HG02571 (cell line): ENCODE measurements at regions not wholly inside any gene's neighbourhood (a gene's known extent, or its start where the extent isn't known, plus 50 kb on each side); places are given as distances from the start of the nearest gene placed in this dataset.
"Not testable (repeated sequence)": the region's sequence is repeated elsewhere in the genome, so short reads cannot be mapped to it uniquely, and the experiment has no call there.

Source experiments
- ATAC-seq: cut with Tn5 transposase; IDR thresholded peaks from one replicate; pipeline ENCODE4 v1.9.1; 2021; ENCODE audit warnings: mild to moderate bottlenecking, moderate library complexity; ENCODE audit not compliant: unreplicated experiment

DNA sequence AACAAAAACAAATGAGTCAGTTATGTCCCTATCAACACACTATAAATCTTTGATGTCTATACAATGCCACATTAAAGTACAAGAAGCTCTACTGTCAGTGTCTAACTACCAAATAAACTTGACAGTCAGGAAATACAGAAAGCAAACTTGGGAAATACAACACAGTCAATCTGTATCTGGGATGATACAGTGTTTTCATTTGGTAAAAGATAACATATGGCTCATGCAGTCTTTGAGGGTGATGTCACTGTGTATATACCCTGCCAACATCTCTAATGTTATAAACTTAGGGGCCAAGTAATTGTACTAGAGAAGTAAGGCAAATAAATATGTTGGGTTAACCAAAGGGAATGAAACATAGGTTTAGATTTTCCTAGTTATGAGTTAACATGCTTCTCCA is 552.5 kb upstream of the ADAMTS5 start:
- no peak for ATAC-seq

DNA sequence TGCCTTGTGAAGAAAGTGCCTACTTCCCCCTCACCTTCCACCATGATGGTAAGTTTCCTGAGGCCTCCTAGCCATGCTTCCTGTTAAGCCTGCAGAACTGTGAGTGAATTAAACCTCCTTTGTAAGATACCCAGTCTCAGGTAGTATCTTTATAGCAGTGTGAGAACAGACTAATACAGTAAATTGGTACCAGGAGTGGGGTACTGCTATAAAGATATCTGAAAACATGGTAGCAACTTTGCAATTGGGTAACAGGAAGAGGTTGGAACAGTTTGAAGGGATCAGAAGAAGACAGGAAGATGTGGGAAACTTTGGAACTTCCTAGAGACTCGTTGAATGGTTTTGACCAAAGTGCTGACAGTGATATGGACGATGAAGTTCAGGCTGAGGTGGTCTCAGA is 550.3 kb upstream of the ADAMTS5 start:
- not testable (repeated sequence) for ATAC-seq

DNA sequence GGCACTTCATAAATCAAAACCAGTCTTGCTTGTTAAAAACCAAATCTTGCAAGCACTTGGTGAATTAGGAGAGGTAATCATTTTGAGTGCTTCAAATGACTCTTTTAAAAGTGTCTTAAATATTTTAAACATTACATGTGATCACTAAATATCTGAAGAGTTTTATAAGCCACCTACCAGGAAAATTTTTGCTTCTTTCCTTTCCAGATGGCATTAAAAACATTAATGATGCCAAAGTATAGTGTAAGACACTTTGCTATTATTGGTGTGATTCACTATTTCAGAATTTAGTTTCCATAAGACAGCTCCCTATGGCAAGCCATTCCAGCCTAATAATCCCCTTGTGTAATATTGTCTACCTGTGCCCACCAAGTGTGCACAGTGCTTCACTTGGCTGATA is 548.8 kb upstream of the ADAMTS5 start:
- no peak for ATAC-seq

DNA sequence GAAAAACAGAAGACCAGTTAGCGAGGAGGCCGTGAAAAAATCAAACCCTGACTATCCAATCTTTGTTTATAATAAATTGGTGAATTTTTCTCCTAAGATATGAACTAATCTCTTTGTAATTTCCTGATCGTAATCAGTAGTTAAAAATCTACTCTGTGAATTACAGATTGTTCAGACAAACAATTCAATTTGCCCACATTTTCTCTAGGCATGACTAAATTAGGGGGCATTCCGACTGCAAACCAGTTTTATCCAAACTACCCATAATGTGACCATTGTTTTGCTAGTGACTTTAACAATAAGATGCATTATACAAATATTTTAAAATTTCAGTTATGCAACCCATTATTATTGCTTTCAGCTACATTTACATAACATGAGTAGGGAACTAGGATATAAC is 546.9 kb upstream of the ADAMTS5 start:
- no peak for ATAC-seq

DNA sequence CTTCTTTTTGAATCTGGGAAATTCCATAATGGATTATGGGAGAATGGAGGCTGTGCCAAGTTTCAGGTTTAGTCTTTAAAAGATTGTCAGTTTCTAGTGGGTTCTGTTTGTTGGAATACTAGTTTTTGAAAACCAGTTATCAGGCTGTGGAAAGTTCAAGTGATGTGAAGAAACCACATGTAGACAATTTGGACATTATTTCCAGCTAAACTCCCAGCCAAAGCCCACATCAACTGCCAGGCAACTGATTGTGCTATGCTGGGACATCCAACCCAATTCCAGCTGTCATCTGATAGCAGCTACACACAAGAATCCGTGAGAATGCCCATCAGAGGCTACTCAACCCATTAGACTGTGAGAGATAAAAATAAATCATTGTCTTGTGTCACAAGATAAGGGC is 546.1 kb upstream of the ADAMTS5 start:
- no peak for ATAC-seq

DNA sequence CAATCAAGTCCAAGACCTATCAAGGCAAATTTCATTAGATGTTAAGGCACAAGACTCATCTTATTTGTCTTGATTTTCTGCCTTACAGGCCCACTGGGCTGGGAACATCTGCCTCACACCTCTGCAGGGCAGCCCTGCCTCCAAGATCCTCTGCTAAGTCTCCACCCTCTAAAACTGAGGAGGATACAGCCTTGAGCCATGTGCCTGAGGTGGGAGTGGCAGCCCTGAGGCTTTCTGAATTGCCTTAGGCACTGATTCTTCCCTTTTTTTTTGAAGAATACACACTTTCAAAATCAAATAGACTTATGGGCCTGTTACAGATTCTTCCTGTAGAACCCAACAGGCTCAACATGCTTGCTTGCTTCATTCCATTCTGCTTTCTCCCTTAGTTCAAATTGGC is 544.3 kb upstream of the ADAMTS5 start:
- no peak for ATAC-seq

DNA sequence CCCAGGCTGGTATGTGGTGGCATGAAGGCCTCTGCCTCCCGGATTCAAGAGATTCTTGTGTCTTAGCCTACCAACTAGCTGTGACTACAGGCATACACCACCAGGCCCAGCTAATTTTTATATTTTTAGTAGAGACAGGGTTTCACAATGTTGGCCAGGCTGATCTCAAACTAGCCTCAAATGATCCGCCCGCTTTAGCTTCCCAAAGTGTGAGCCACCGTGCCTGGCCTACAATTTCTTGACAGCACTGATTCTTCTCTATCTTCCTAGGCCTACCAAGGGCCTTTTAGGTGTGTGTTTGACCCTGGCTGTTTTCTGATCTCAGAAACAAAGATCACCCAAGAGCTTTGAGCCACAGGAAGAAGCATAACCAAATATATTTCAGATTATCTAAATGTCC is 540.8 kb upstream of the ADAMTS5 start:
- no peak for ATAC-seq

DNA sequence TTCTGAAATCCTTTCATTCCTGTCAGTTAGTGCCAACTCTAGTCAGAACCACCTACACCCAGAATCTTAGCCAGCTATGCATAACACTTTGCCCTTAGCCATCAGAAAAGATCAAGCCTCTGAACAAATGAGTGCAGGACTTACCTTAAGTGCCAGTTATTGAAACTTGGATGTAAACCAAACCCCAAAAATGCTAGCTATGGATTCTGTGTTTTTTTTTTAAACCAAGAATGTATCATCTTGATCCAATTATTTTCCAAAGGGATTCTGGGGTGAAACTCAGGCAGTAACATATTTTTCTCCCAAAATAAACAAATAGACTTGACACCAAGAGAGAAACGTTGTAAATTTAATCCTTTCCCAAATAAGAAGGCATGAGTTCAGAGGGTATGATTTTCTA is 538.6 kb upstream of the ADAMTS5 start:
- ATAC-seq, result no peak

DNA sequence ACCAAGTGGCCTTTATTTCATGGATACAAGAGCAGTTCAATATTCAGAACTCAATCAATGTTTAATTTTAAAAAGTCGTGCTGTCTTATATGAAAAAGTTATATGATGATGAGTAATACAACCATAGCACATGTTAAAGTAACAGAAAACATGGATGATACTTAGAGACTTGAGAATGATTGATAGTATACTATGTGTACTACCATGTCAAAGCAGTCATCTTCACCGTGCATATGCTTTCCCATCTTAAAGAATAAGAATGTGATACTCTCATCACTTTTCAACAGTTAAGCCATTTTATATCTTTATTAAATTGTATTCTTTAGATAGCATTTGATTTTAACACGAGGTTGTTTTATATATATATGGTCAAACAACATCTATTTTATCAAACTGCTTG is 535.9 kb upstream of the ADAMTS5 start:
- no peak for ATAC-seq

DNA sequence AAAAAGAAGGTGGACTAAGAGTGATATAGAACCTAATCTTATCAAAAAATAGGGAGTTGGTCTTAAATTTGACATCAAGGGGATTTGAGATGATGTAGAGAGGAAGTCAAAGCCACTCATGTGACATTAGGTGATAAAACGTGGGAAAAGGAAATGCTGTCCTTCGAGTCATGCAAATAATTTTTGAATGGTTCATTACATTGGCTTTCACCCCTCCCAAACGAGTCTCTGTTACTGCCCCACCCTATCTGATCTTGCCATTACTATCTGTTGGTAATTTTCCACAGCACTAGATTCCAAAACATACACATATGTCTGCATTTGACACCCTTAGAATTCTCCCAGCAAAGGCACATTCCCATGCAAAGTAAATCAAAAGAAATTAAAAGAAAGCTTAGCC is 531.1 kb upstream of the ADAMTS5 start:
- no peak for ATAC-seq

DNA sequence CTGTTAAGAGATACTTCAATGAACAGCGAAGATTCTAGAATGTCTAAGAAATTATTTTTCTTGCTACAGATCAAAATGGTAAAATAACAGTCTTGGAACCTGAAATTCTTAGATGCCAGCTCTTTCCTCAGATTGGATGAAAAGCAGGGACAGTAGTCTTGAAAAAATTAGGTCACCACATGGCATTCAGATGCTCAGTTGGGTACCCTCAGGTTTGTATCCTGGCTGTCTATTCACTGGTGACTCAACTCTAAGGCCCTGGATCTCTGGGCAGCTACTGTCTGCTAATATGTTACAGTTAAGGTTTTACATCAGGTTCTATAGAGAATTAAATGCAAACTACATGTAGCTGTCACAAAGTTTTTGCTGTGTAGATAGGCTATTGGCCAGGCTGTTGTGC is 528.9 kb upstream of the ADAMTS5 start:
- no peak for ATAC-seq

DNA sequence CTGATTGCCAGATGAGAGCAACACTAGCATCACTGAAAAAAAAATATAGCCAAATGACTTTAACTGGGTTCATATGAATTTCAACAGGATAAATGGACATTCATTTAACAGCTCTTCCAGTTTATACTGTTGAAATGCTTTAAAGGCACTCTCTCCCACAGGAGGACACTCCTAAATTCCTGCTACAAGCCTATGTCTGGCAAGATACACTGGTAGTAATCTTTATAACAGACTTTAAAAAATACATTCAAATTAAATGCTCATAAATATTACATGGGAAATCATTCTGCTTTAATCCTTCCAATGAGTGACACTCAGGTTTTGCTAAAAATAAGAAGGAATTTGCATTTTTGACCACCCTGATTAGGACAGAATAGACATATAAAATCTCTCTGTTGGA is 526.7 kb upstream of the ADAMTS5 start:
- ATAC-seq, result no peak

DNA sequence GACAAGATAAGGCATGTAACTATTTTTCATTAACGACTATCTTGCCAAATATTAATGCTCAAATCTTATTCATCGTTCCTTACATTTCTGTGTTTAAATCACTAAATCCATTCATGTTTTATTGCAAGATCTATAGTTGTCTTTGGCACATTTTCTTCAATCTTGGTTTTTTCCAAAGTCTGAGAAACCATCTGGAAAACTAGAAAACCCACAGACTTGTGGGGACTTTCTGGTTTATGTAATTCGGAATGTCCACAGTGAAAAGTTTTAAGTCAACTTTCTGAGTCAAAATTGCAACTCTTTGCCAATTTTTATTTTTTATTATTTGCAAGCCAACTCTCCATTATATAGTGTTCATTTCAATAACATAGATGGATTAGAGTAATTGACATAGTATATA is 520.8 kb upstream of the ADAMTS5 start:
- ATAC-seq, result no peak

DNA sequence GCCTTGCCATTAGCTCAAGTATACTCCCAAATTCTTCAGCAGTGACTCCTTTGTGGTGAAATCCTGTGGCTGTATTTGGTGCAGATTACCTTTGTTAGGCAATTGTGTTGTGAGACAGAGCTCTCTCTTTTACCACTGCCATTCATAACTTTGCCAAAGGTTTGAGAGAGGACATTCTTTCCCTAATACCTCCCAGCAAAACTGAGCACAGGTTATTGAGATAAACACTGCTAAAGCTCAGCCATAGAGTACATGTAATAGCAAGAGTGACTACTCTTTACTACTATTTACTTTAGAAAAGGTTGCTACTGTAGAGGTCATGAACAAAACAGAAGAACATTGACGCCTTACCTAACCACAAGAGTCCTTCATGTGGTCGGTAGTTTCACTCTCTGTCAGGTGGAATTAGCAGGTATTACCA is 514.0 kb upstream of the ADAMTS5 start:
- no peak for ATAC-seq

DNA sequence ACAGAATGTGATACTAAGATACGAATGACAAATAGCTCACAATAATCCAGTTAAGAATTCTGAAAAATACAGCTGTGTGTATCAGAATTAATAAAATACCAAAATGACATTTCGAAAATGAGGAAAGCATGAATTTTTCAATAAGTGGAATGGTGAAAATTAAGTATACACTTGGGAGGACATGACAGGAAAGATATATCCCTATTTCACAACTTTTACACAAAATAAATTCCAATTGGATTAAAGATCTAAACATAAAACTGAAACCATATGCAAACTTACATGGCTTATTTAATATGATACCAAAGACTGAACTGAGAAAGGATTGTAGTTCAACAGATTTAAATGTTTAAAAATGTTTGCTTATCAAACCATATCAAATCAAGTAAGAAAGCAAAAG is 510.4 kb upstream of the ADAMTS5 start:
- no peak for ATAC-seq

DNA sequence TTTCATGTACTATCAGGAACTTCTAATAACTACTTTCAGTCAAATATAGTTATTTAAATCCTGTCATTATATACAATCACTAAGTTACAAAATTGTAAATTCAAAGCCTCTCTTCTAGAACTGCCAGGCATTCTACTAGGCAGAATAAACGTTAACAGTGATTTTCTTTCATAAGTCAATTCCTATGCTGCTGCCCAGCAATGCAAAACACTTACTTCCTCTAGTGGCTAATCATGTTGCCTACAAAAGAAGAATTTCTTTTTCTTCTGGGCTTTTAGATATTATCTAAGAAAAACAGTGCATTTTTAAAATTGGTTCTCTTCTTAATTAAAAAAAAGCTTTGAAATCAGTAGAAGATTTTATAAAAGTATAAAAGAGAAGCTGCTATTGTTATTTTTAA is 509.8 kb upstream of the ADAMTS5 start:
- ATAC-seq, result no peak

DNA sequence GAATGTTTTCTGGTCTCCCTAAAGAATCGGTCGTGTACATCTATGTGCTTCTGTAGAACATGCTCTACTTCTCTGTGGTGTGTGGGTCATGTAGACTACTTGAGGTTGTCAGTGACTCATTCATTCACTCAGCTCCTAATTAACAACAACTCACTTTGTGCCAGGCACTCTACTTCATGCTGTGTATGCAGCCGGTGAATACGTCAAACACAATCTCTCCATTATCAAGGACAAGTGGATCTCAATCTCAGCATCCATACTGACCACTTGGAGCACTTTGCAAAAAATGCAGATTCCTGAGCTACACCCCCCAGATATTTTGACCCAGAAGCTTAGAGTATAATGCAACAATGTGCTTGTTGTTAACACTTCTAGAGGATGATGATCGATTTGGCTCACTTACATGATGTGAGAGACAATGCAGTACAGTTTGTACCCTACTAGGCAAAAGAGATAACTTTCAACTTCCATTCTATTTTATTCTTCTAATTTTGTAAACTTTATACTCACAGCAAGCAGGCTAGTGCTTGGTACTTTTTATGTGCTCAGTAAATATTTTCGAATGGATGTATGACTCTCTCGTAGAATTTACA is 508.6 kb upstream of the ADAMTS5 start:
- no peak for ATAC-seq

DNA sequence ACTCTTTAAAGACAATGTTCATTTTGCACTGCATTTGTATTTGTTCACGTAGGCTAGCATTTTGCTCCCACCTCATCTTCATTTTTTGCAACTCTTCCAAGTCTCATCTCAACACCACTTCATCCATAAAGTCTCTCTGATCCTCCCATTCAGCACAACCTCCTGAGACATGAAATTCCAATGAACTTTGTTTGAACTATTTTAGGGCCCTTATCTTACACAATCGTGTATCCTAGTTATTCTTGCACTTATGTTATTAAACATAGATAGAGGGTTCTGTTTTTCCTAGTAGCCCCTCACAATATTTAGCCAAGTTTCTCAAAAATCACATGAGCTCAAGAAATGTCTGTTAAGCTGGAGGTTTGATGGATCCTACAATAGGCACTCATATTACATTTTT is 500.5 kb upstream of the ADAMTS5 start:
- no peak for ATAC-seq

DNA sequence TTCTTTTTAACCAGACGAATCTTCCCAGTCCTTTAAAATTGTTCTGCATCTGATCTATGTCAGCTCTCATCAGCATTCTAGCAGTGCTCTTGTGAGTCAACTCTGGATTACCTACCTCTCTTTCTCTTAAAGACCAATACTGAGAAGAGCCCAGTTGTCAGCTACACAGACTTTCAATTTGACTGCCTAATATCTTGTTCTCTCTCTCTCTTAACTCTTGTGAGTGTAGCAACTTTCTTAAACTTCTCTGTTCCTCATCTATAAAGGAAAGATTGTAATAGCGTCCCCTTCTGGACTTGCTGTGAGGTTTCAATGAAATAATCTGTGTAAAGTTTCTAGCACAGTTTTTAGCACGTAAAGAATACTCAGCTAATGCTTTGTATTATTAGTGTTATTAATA is 499.3 kb upstream of the ADAMTS5 start:
- ATAC-seq, result no peak

DNA sequence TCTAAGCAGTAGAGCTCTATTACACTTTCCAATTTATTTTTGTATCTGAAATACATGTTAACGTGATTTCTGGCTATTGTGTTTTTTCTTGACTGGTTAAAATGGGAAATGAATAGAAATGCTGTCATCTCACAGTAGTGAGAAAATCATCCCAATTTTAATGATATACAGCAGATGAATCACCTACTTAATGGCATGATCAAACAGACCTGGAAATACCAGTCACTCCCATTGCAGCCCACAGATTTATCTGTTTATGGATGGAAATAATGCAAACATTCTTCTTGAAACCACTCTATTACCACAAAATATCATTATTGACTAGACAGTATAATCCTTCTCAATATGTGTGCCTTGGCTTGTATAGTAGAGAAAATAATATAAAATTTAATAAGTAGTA is 497.8 kb upstream of the ADAMTS5 start:
- ATAC-seq, result no peak

DNA sequence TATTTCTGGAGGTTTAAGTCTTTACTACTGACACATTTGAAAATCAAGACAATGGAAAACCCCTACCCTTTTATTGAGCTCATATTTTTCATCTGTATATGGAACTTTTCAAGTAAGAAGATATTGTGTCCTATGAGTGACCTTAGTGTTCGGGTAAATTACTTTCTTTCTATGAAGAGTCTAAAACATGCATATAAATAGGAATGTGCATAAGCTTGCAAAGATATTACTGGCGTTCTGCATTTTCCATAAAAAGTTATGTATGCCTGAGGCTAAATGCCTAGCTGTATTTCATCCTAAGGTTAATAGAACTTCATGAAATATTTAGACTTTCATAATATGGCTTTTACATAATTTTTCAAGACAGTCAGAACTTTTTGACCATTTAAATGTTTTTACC is 495.8 kb upstream of the ADAMTS5 start:
- no peak for ATAC-seq

DNA sequence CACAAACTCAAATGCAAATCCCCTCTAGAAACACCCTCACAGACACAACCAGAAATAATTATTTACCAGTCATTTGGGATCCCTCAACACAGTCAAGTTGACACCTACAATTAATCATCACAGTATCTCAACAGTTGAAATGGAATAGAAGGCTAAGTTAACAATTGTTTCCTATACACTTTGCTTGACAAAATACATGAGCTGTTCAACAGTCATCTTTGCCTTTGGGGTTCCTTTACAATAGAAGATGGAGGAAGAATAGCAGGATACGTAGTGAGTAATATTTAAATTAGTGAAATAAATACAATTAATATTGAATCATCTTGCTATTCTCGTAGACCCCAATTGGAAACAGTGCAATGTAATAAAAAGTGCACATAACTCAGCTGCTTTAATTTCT is 487.3 kb upstream of the ADAMTS5 start:
- ATAC-seq, result no peak

DNA sequence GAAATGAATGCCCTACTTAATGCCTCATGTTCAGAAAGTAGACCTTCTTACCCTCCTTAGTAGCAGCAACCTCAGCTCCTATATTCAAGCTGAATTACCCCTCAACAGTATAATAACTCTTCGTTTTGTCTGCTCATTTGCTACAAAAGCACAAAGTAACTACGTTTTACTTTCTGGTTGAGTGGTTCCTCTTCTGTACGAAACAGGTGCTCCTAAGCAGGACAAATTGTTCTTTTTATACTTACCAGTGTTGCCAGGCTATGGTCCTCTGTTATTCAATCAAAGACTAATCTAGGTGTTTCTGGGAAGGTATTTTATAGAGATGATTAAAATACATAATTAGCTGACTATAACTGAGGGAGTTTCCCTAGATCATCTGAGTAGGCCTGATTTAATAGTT is 484.2 kb upstream of the ADAMTS5 start:
- no peak for ATAC-seq

DNA sequence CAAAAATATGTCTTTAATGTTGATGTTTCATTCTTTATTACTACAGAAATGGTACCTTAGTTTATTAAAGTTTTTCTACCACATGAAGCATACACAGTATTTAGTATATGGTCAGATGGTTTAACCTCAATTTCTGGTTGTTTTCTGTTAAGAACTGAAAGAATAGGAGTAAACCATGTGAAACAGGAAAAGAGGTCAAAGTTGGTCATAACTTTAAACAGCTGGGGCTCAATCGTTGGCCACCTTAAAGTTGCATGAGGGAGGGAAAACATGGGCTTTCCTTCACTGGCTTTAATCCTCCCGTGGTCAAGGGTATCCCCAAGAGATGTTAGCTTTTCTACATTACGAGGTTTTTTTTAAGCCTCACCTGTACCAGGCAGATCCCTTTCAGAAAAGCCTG is 483.3 kb upstream of the ADAMTS5 start:
- no peak for ATAC-seq
